Vagina (tissue), 2 donors: ENCODE measurements at regions not wholly inside any gene's neighbourhood (a gene's known extent, or its start where the extent isn't known, plus 50 kb on each side); places are given as distances from the start of the nearest gene placed in this dataset.

Experiments used
- DNase-seq, 2 donors: peaks; one replicate each; pipeline ENCODE4 v3.0.0-alpha.2; 2017; ENCODE audit errors: extremely low spot score in 2 of 2
- H3K27ac ChIP-seq: fragments of 200-600 bp; sonication (generic); one replicate; pipeline ENCODE4 v1.5.1; 2019
- H3K27me3 ChIP-seq: fragments of 200-600 bp; sonication (generic); one replicate; pipeline ENCODE4 v1.5.1; 2019
- H3K36me3 ChIP-seq, 2 donors: fragments of 200-600 bp; sonication (generic); one replicate each; pipeline ENCODE4 v1.5.1; 2017 to 2019
- H3K4me1 ChIP-seq: fragments of 200-600 bp; sonication (generic); one replicate; pipeline ENCODE4 v1.5.1; 2019
- H3K4me3 ChIP-seq, 2 donors: fragments of 200-600 bp; sonication (generic); 1 replicate in 1 of 2; 2 replicates in 1 of 2; pipeline ENCODE4 v1.5.1; 2016 to 2019
- H3K9me3 ChIP-seq: fragments of 200-600 bp; sonication (generic); one replicate; pipeline ENCODE4 v1.5.1; 2019
- CTCF ChIP-seq, 3 experiments: fragments of 450-650 bp in 2 of 3; fragments of 200-600 bp in 1 of 3; sonication (generic) in 1 of 3; IDR thresholded peaks; one replicate each; pipeline ENCODE4 v1.5.1; 2017 to 2019; ENCODE audit warnings: antibody characterized with exemption in 3 of 3, mild to moderate bottlenecking in 2 of 3, moderate library complexity in 2 of 3
- POLR2A ChIP-seq, 2 donors: fragments of 450-650 bp; IDR thresholded peaks; one replicate each; pipeline ENCODE4 v1.6.1; 2017; ENCODE audit warnings: antibody characterized with exemption in 2 of 2, mild to moderate bottlenecking in 2 of 2, moderate library complexity in 2 of 2
- POLR2AphosphoS5 ChIP-seq, 2 donors: sonication (generic); formaldehyde crosslinking; IDR thresholded peaks; one replicate each; pipeline ENCODE4 v1.9.0; 2017; ENCODE audit warnings: antibody characterized with exemption in 2 of 2, mild to moderate bottlenecking in 2 of 2, low read depth in 1 of 2; ENCODE audit not compliant: insufficient read depth in 1 of 2
- intact Hi-C: fragments of 100-400 bp; cut with DNase I; formaldehyde crosslinking; loops from one replicate; pipeline ENCODE4 v1.15.1; 2023

GRCh38 chr9:86655147-86655546 lies 292.2 kb downstream of the GAS1 start:
- Histone ChIP-seq H3K27me3 (no peaks in the 10 kb centered on the region), H3K9me3 (no peaks in the 10 kb centered on the region), H3K4me1 (peaks cover 8% of the 10 kb centered on the region), H3K4me3 (no peak overlapping the region), H3K36me3 (no peaks in the 10 kb centered on the region), H3K27ac (no peak overlapping the region)
- no peak for TF ChIP-seq POLR2A (IDR thresholded peaks at IDR 0.05)
- no peak for TF ChIP-seq POLR2AphosphoS5 (IDR thresholded peaks at IDR 0.05; ENCODE audit: insufficient read depth in 1 of 2, low read depth in 1 of 2)
- no peak for TF ChIP-seq CTCF (IDR thresholded peaks at IDR 0.05)
- no peak for DNase-seq
- intact Hi-C loops = no loop called here

- DNase-seq = no peak
- Histone ChIP-seq H3K27me3 (no peaks in the 10 kb centered on the region), H3K36me3 (no peaks in the 10 kb centered on the region), H3K27ac (no peak overlapping the region), H3K9me3 (no peaks in the 10 kb centered on the region), H3K4me3 (no peak overlapping the region), H3K4me1 (peaks cover 8% of the 10 kb centered on the region)
- intact Hi-C loops = loop anchor here (5.0 kb wide), 1 partner anchor 244 kb away; no protein-coding TSS in a partner anchor
- TF ChIP-seq CTCF (IDR thresholded peaks at IDR 0.05) (no peak), POLR2A (IDR thresholded peaks at IDR 0.05) (no peak), POLR2AphosphoS5 (IDR thresholded peaks at IDR 0.05; ENCODE audit: insufficient read depth in 1 of 2, low read depth in 1 of 2) (no peak)
Measured at GRCh38 chr9:86653466-86653865, 293.8 kb downstream of the GAS1 start.

- intact Hi-C loops = loop anchor here (5.0 kb wide), 1 partner anchor 245 kb away; no protein-coding TSS in a partner anchor
Measured at GRCh38 chr9:86652736-86653135, 294.6 kb downstream of the GAS1 start.

GRCh38 chr9:86649913-86650312 lies 295.7 kb upstream of the TUT7 start:
- no peak overlapping the region for H3K27ac ChIP-seq
- H3K36me3 ChIP-seq = no peaks in the 10 kb centered on the region
- DNase-seq = no peak
- H3K4me3 ChIP-seq = no peak overlapping the region
- peaks cover 8% of the 10 kb centered on the region for H3K4me1 ChIP-seq
- no peaks in the 10 kb centered on the region for H3K9me3 ChIP-seq
- TF ChIP-seq CTCF (IDR thresholded peaks at IDR 0.05) (no peak), POLR2AphosphoS5 (IDR thresholded peaks at IDR 0.05; ENCODE audit: insufficient read depth in 1 of 2, low read depth in 1 of 2) (no peak), POLR2A (IDR thresholded peaks at IDR 0.05) (no peak)
- no peaks in the 10 kb centered on the region for H3K27me3 ChIP-seq
- intact Hi-C loops = loop anchor here (5.0 kb wide), 1 partner anchor 247 kb away; no protein-coding TSS in a partner anchor

More at GRCh38 chr9:86652736-86653135, 294.6 kb downstream of the GAS1 start:
- no peak for DNase-seq
- Histone ChIP-seq H3K36me3 (no peaks in the 10 kb centered on the region), H3K4me1 (peaks cover 8% of the 10 kb centered on the region), H3K27ac (no peak overlapping the region), H3K27me3 (no peaks in the 10 kb centered on the region), H3K4me3 (no peak overlapping the region), H3K9me3 (no peaks in the 10 kb centered on the region)
- TF ChIP-seq POLR2AphosphoS5 (IDR thresholded peaks at IDR 0.05; ENCODE audit: insufficient read depth in 1 of 2, low read depth in 1 of 2) = no peak
- TF ChIP-seq CTCF (IDR thresholded peaks at IDR 0.05) = no peak
- no peak for TF ChIP-seq POLR2A (IDR thresholded peaks at IDR 0.05)

- Histone ChIP-seq H3K4me1 (peaks cover 8% of the 10 kb centered on the region), H3K36me3 (no peaks in the 10 kb centered on the region), H3K9me3 (no peaks in the 10 kb centered on the region), H3K27ac (no peak overlapping the region), H3K4me3 (no peak overlapping the region), H3K27me3 (no peaks in the 10 kb centered on the region)
- TF ChIP-seq CTCF (IDR thresholded peaks at IDR 0.05) (no peak), POLR2AphosphoS5 (IDR thresholded peaks at IDR 0.05; ENCODE audit: insufficient read depth in 1 of 2, low read depth in 1 of 2) (no peak), POLR2A (IDR thresholded peaks at IDR 0.05) (no peak)
- intact Hi-C loops = no loop called here
- no peak for DNase-seq
Measured at GRCh38 chr9:86648828-86649170, 294.6 kb upstream of the TUT7 start.
